ENCODE measurements at regions not wholly inside any gene's neighbourhood (a gene's known extent, or its start where the extent isn't known, plus 50 kb on each side); places are given as distances from the start of the nearest gene placed in this dataset.

DNA sequence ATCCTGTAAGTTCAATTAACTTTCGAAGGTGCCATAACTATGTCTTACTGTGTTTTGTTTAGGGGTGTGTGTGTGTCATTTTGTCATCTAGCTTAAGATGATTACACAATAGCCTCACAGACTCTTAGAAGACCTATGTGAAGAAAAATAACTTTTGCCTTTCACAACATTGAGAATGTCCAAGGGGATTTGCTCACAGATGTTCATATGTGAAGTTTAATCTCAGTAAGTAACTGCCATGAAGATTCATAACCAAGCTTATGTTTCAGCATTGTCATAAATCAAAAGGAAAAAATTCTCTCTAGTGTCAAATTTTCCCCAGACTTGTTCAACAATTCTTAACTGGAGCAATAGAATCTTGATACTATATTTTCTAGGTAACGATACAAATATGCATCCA, 226.1 kb upstream of the PRKD1 start:
- Mint-ChIP-seq H3K9me3 (peaks cover 3% of the 10 kb centered on the region), H3K27me3 (no peaks in the 10 kb centered on the region)

DNA sequence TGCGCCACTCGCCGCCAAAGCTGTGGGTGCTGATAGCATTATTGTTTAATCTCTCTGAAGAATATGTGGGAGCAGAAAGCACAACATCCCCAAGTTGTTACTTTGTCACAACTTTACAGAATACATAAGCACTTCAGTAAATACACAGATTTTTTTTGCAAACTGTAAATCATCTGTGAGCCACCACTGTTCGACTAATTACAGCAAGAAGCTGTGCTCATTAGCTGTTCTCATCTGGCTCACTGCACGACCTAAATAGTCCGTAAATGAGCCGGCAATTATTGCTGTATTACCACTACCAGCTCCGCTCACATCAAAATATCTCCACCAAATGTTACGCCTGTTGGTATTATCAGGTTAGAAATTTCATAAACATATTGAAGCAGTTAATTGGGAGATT, 228.9 kb upstream of the PRKD1 start:
- CTCF ChIA-PET = no interaction called here
- Mint-ChIP-seq H3K4me1 (ENCODE audit: low read depth) (no peaks in the 10 kb centered on the region), H3K27me3 (no peaks in the 10 kb centered on the region), H3K4me3 (no peak overlapping the region), H3K27ac (no peak overlapping the region), H3K9me3 (peaks cover 3% of the 10 kb centered on the region), H3K36me3 (ENCODE audit: low read depth) (no peaks in the 10 kb centered on the region)
- intact Hi-C loops (cut with micrococcal nuclease) = no loop called here
- POLR2A ChIA-PET = no interaction called here
- TF ChIP-seq, protein P1, sequence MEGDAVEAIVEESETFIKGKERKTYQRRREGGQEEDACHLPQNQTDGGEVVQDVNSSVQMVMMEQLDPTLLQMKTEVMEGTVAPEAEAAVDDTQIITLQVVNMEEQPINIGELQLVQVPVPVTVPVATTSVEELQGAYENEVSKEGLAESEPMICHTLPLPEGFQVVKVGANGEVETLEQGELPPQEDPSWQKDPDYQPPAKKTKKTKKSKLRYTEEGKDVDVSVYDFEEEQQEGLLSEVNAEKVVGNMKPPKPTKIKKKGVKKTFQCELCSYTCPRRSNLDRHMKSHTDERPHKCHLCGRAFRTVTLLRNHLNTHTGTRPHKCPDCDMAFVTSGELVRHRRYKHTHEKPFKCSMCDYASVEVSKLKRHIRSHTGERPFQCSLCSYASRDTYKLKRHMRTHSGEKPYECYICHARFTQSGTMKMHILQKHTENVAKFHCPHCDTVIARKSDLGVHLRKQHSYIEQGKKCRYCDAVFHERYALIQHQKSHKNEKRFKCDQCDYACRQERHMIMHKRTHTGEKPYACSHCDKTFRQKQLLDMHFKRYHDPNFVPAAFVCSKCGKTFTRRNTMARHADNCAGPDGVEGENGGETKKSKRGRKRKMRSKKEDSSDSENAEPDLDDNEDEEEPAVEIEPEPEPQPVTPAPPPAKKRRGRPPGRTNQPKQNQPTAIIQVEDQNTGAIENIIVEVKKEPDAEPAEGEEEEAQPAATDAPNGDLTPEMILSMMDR (IDR thresholded peaks at IDR 0.05) = no peak
- DNase-seq (no peak), ATAC-seq (no peak)

More for the DNA sequence above, 226.1 kb upstream of the PRKD1 start:
- Mint-ChIP-seq H3K27ac (no peak overlapping the region), H3K4me3 (no peak overlapping the region), H3K4me1 (ENCODE audit: low read depth) (no peaks in the 10 kb centered on the region), H3K36me3 (ENCODE audit: low read depth) (no peaks in the 10 kb centered on the region)
- intact Hi-C loops (cut with micrococcal nuclease) = no loop called here
- DNase-seq = no peak
- POLR2A ChIA-PET = no interaction called here
- TF ChIP-seq, protein P1 (IDR thresholded peaks at IDR 0.05) = no peak
- CTCF ChIA-PET = no interaction called here
- no peak for ATAC-seq

DNA sequence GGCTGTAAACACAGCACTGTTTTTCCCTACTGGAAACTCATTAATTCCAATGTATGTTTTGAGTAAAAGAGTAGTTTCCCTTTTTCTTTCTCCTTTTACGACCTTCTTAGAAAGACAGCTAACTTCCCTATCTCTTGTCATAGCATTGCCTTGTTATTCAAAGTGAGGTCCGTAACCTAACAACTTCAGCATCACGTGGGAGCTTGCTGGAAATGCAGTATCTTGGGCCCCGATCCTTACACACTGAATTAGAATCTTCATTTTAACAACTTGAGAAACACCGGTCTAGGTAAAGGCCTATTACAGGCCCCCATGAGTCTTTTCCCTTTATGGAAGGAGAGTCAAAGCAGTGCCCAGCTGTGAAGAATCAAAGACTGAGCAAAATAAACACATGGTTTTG, 230.7 kb upstream of the PRKD1 start:
- H3K4me3 Mint-ChIP-seq = no peak overlapping the region
- no peaks in the 10 kb centered on the region for H3K36me3 Mint-ChIP-seq (ENCODE audit: low read depth)

DNA sequence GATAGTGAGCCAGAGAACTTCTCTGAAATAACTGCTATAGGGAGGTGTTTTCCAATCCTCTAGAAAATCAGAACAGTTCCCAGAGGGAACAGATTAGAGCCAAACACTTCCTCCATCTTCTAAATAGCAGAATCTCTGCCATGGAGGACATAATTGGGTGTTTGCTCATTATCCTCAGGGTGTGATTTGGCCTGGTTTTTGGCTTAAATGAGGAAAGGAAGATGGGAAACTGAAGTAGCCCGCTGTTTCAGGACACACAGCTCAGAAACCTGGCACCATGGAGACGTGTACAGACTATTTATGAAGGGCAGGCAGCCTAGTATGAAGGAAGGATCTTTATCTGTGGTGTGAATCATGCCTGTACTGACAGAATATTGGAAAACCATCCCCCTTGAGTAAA, 231.7 kb upstream of the PRKD1 start:
- Mint-ChIP-seq H3K36me3 (ENCODE audit: low read depth) (no peaks in the 10 kb centered on the region), H3K27me3 (no peaks in the 10 kb centered on the region), H3K4me1 (ENCODE audit: low read depth) (no peaks in the 10 kb centered on the region), H3K9me3 (peaks cover 3% of the 10 kb centered on the region), H3K27ac (no peak overlapping the region), H3K4me3 (no peak overlapping the region)
- CTCF ChIA-PET = interaction anchor here (1.4 kb wide), 1 partner anchor 28 kb away, joined by 4 read pairs; no protein-coding TSS in a partner anchor
- TF ChIP-seq, protein P1 (IDR thresholded peaks at IDR 0.05) = no peak
- DNase-seq (no peak), ATAC-seq (no peak)
- POLR2A ChIA-PET = no interaction called here
- intact Hi-C loops (cut with micrococcal nuclease) = no loop called here

More for the DNA sequence above, 230.7 kb upstream of the PRKD1 start:
- intact Hi-C loops (cut with micrococcal nuclease) = no loop called here
- H3K4me1 Mint-ChIP-seq (ENCODE audit: low read depth) = no peaks in the 10 kb centered on the region
- ATAC-seq (no peak), DNase-seq (no peak)
- H3K27me3 Mint-ChIP-seq = no peaks in the 10 kb centered on the region
- TF ChIP-seq, protein P1 (IDR thresholded peaks at IDR 0.05) = no peak
- H3K27ac Mint-ChIP-seq = no peak overlapping the region
- H3K9me3 Mint-ChIP-seq = peaks cover 3% of the 10 kb centered on the region
- CTCF ChIA-PET = no interaction called here
- POLR2A ChIA-PET = no interaction called here

DNA sequence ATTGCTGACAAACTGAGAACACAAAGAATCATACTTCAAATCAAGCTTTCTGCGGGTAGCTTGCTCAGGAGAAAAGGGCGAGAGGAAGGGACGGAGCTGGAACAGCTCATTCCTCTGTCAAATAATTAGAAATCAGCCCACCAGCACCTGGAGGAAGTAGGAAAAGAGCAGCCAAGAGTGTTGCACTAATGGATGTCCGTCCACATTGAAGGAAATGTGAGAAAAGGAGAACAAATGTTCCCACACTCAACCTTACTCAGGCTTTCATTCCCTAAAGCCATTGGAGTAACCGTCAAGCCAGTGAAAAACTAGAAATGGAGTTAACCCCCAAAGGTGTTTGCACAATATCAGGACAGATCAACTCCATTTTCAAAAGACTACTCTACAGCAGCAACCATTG, 233.0 kb upstream of the PRKD1 start:
- ChIA-PET POLR2A (no interaction called here), CTCF (no interaction called here)
- no peaks in the 10 kb centered on the region for H3K4me1 Mint-ChIP-seq (ENCODE audit: low read depth)
- H3K9me3 Mint-ChIP-seq = peaks cover 3% of the 10 kb centered on the region
- ATAC-seq (no peak), DNase-seq (no peak)
- no peaks in the 10 kb centered on the region for H3K27me3 Mint-ChIP-seq
- no peak overlapping the region for H3K4me3 Mint-ChIP-seq
- TF ChIP-seq, protein P1 (IDR thresholded peaks at IDR 0.05) = no peak
- intact Hi-C loops (cut with micrococcal nuclease) = no loop called here
- no peaks in the 10 kb centered on the region for H3K36me3 Mint-ChIP-seq (ENCODE audit: low read depth)
- H3K27ac Mint-ChIP-seq = no peak overlapping the region

Measured in activated CD8-positive, alpha-beta T cell treated with anti-CD3 and anti-CD28 coated beads for 36 hours (primary cell).